Stimulated activated naive CD8-positive, alpha-beta T cell treated with anti-CD3 and anti-CD28 coated beads, Interleukin-15, Interleukin-2, amounts not matched to agents 100 U/mL and 50 U/mL, for 24 hours (primary cell): ENCODE measurements at regions not wholly inside any gene's neighbourhood (a gene's known extent, or its start where the extent isn't known, plus 50 kb on each side); places are given as distances from the start of the nearest gene placed in this dataset.

ENCODE experiments used
- ATAC-seq: fragments of 150-1000 bp; cut with Tn5 transposase; one replicate; pipeline ENCODE4 v1.10.0; 2021
- DNase-seq: peaks from one replicate; pipeline ENCODE4 v3.0.0; 2021

DNA sequence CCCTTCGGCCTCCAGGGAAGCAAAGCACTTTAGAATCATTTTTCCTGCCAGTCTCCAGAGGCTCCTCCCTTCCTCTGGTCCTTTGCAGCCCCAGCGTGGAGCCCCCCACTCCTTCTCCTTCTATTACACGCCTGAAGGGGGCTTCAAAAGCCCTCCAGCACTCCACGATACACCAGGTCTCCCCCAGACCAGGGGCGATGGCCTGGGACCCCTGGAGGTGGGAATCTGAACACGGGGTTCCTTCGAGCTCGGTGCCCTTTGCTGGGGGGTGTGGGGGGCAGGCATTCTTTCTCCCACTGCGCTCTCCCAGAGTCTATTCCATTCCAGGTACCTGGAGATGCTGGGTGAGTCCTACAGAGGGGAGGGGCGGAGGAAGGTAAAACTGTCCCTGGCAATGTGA is 97.6 kb downstream of the HMX1 start:
- DNase-seq: no peak
- ATAC-seq: no peak

DNA sequence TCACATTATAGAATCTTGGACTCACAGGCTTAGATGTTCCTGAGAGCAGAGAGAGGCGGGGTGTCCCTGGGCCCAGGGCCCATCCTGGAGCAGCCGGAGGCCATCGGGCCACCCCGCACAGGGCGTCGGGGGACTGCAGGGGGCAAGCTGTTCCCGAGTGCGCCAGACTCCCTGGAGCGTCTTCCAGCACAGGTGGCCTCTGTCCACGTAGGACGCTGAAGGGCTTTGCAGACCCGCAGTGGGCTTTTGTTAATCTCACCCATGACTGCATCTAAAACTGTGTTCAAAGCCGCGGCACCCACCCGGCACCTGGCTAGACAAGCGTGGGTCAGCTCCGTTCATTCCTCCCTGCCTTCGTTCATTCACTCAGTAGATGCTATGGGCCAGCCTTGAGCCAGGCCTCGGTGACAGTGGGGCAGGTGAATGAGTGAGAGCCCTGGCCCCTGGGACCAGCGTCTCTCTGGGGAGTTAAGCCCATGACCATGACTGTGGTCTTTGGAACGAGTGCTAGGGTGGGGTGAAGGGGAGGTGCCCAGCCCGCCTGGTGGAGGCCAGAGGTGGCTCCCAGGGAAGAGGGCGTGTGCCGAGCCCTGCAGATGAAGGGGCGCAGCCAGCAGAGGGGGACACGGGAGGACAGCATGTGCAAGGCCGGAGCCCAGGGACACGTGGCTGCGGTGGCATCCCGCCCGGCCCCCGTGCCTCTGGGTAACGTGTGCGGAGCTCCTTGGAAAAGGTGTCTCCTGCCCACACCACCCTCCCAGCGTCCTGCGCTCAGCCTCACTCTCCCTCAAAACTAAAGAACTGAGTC is 98.3 kb downstream of the HMX1 start:
- DNase-seq: no peak
- ATAC-seq: no peak

DNA sequence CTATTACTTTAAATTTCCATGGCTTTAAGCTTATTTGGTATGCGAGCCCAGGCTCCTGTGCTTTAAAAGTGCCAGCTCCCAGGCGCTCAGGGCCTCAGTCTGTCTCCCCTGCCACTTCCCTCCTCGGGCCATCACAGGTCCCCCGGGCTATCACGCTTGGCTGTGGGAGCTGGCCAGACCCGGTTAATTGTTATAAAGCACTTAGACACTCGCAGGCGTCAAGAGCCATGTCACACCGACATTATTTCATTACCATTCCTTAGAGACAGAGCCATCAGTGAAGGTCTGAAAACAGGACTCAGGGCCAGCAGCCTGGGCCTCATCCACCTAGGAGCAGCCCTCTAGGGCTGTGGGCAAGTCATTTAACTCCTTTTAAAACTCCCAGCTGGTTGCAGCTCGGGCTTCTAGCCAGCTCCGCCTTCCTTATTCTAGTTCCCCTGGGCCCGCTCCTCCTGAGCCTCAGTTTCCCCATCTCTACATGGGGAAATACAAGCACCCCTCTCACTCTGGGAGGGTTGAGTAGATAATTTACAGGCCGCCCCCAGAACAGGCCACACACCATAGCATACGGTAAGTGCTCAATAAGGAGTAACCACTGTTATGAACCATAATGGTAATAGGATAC is 99.0 kb downstream of the HMX1 start:
- no peak for DNase-seq
- no peak for ATAC-seq

DNA sequence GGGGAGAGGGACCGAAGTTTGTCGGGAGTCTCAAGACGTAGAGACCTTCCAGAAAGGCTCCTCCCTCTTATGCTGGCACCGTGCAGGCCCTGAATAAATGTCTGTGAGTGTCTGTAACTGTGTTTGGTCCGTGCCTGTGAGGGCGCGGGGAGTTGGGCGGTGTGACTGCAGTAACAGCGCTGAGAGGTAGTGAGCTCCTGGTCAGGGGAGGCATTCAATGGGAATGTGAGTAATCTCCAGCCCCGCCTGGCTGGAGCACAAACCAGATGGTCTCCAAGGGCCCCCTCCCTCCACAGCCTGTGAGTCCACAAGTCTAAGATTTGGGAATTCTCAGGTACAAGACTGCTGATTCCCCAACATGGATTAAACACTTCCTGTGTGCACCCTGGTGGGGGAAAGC is 100.0 kb downstream of the HMX1 start:
- ATAC-seq (no peak), DNase-seq (no peak)

DNA sequence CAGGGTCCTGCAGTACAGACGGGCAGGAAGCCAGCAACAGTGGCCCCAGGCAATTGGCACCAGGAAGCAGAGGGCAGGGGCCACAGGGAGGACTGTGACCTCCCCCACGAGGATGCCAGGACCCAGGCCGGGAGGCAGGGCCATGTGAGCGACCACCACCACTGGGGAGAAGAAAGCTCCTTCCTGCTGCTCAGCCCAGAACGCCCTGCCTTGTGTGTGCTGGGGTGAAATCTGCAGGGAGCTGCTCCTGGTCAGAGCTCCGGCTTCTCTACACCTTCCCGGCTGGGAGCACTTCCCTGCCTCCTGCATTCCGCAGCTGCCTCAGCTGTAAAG is 100.4 kb downstream of the HMX1 start:
- ATAC-seq: no peak
- no peak for DNase-seq

DNA sequence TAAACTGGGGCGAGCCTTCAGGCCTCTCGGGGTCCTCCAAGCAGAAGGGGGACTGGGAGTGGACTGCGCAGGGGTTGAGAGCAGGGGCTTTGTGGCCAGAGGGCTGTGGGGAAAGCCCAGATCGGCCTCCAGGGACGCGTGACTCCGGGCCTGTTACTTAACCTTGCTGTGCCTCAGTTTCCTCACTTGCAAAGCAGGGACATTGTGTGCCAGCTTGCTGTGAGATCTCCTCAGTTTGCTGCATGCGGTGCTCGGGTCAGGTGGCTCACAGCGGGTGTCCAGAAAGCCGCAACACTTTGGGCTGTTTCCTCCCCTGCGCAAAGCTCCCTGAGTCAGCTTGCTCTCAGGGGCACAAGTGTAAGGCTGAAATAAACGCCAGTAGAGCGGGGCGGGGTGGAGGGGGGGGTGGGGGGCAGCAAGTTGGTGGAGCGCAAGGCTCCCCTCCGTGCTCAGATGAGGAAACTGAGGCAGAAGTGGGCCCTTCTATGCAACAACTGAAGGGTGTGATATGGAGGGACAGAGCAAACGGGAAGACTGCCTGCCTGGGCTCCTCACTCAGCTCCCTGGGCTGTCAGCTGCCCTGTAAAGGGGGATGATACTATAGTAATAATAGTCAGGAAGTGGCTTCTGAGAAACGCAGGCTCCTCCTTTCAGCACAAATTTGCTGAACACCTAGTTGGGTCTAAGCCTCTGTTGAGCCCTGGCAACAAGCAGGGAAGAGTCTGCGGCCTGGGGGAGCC is 101.0 kb downstream of the HMX1 start:
- ATAC-seq: no peak
- no peak for DNase-seq

DNA sequence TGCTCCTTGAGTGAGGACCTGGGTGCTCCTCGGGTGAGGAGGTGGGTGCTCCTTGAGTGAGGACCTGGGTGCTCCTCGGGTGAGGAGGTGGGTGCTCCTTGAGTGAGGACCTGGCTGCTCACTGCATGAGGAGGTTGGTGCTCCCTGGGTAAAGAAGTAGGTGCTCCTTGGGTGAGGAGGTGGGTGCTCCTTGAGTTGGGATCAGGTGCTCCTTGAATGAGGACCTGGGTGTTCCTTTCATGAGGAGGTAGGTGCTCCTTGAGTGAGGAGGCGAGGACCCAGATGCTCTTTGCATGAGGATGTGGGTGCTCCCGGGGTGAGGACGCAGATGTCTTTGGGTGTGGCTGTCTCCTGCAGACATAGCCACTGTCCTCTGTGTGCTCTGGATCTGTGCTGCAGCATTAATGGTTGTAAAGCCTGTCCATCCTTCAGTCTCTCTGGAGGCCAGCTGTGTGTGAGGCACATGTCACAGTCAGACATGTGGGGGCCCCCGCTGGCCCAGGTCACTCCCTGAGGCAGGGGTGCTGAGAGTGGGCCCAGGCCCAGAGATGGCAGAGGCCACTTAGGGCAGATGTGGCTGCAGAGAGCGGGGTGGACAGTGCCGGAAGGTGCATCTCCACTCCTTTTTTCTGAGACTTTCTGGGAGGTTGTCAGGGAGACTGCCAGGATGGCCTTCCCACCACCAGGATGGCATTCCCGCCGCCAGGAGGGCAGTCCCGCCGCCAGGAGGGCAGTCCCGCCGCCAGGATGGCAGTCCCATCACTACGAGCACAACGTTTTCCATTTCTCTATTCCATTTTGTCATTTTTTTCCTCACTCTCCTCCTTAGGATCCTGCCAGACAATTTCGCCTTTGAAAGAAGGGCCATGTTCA is 101.8 kb downstream of the HMX1 start:
- DNase-seq (no peak), ATAC-seq (no peak)

DNA sequence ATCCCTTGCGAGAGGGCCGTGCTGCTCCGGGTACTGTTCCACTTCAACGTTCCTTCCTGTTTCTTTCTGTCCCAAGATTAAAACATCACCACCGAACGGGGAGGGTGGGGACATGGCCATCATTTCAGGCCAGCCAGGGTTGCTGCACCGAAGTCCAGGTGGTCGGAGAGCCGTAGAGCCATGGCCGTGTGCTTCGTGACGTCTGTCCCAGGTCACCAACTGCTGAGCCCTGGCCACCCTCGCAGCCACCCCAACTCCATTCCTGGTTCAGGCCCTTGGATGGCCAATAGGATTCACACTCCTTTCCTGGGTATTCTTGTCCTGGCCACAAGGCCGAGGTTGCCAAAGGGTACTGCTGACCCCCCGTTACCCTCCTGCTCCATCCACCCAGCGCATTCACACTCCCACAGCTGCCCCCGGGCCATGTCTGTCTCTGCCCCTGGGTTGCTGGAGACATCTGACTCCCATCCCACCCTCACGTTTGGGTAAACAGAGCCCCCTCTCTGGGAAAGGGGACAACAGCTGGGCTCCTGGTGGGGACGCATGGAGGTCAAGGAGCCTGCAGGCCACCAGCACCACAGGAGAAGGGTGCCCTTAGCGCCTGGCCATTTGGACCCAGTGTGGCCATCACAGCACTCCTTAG is 103.2 kb downstream of the HMX1 start:
- ATAC-seq (no peak), DNase-seq (no peak)

DNA sequence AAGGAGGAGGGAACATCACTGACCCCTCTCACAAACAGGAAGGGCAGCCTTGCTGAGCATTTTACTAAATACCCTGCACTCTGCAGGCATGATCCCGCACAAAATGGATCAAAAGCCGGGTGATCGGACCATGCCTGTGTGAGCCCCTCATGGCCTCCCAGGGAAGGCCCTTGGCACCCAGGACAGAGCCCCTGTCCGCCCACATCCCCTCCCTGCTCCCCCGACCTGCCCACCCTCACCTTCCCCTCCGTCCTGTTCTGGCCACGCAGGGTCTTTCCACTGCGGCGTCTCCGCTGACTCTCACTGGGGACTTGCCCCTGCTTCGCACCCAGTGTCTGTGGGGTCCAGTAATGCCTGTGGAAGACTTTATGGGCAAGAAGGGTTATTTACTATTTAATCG is 105.0 kb downstream of the HMX1 start:
- no peak for DNase-seq
- no peak for ATAC-seq

DNA sequence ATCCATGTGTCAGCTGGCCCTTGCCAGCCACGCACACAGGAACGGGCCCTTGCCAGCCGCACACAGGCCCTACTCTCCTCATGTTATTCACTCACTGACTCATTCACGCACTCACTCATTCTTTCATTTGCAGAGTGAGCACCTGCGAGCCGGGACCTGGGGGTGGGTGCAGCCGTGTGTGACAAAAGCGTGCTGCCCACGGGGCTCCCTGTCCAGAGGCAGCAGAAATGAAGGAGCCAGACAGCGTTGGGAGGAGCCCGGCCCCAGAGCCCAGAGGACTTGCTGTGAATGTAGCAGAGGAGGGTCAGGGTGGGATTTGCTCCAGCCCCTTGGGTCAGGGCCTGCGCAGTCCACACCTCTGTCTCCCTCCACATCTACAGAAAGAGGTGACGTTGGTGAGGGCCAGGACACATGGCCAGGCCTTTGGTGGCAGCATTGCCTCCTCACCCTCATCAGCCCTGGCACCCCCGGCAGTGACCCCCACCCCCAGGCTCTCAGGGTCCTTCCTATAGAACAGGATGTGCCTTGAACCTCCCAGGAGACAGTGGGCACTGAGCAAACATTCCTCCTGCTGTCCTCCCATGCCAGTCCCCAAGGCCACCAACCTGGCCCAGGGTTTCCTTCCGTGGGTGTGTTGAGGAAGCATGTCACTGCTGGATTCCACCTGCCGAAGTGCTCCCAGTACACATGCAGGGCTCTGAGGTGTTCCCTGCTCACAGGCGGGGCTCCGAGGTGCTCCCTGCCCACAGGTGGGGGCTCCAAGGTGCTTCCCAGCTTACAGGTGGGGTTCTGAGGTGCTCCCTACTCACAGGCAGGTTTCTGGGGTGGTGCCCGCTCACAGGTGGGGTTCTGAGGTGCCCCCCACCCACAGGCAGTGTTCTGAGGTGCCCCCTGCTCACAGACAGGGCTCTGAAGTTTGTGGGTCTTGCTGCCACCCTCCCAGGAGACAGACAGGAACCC is 105.7 kb downstream of the HMX1 start:
- ATAC-seq (no peak), DNase-seq (no peak)

DNA sequence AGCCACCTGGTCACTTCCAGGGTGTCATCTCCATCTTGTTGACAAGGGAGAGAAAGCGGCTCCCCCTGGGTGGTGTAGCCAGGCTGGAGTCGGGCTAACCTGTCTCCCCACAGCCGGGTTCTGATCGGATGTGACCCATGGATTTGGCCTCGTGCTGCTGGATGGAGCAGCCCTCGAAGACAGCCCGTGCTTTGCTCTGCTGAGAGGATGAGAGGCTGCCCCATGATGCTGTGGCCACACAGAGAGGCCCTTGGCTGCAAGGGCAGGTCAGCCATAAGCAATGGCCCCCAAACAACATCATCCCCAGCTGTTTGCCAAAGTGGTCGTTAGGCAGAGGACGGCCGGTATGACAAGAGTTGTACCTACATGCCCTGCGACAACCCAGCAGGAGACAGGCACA is 106.6 kb downstream of the HMX1 start:
- DNase-seq (no peak), ATAC-seq (no peak)

DNA sequence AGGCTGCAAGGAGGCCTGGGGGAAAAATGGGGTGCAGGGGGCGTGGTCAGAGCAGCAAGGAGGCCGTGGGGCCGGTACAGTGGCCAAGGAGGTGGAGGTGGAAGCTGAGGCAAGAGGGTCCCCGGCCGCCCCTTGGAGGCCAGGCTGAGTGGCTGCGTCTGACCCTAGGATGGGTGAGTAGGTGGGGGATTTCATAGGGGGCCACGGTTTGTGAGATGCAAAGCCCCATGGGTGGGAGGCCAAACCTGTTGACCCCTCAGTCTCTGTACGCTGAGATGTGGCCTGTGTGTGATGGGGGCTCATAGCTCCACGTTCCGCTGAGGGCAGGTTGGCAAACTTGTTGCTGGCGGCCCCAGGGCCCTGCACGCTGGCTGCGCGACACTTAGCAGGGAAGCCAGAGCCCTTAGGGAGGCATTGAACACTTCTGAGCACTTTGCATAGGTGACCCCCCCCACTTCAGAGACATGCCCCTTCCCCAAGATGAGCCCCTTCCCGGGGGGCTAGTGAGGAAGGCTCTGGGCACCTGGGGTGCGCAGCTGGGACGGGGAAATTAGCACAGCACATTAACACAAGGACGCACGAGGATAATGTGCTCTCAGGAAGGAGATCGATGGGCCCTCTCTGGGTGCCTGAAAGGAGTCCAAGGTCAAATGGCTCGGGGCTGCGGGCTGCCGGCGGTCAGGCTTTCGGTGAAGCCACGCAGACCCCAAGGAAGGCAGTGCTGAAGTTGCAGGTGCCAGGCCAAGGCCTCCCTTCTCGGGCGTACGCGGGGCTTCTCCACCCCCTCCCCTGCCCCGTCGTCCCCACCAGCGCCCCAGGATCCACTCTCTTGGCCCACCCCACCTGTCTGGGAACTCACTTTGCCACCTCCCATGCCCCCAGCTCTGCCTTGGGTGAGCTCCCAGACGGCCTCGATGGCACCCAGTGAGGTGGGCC is 107.4 kb downstream of the HMX1 start:
- ATAC-seq (no peak), DNase-seq (no peak)

DNA sequence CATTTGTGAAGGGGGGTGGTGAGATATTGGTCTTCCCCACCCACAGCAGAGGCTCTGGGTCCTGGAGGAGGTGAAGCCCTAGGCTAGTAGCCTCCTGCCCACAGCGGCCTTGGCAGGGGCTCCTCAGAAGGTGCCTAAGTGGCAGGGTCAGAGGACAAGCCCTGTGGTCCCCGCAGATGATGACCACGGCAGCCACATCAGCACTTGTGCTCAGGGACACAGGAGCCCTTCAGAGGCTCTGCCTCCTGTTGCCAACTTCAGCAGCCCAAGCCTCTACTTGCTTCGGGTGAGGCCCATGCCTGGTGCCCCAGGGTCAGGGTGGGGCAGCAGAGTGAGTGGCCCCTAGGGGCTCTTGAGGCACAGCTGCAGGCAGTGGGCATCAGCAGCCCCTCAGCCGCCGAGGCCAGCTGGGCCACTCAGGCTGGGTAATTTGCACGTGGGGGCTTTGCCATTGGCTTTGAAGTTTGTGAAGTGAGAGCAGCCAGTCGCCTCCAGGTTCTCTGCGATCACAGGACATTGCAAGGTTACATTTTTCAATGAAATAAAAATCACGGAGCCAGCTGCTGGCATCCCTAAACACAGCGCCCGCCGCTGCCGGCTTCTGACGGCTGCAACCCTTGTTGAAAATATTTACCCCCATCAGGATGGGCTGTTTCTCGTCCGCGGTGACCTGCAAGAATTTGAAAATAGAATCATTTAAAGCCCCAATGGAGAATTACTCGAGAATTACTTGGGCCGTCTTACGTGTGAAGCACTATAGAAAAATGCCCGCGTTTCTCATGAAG is 108.5 kb downstream of the HMX1 start:
- no peak for ATAC-seq
- no peak for DNase-seq

DNA sequence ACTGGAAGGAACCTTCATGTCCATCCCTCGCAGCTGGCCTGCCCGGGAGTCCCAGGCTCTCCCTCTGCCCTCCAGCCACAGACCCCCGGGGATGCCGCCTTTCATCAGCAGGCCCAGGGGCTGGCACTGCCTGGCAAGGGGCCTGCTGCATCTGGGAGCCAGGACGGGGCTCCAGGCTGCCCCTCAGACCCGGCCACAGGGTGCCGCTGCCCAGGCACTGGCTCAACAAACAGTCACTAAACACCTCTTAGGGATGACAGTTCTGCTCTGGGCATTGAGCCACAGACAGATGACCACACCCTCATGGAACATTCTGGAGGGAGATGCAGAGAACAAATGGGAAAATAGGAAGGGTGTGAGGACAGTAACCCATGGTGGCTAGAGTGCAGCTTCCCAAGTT is 109.3 kb downstream of the HMX1 start:
- DNase-seq: no peak
- ATAC-seq: no peak

DNA sequence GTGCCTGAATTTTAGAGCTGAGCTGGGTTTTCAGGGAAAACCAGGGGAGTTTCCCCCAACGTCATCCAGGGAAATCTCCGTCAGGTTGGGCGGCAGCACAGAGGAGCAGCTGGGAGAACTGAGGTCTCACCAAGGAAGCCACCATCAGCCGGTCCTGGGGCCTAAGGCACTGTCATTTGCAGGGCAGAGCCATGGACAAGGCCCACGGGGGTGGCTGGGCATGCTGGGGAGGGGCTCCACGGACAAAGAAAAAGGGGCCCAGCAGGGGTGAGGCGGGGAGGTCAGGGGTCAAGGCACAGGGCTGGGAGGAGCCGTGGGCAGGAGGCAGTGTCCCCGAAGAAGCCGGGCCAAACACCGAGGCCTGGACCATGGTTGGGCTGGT is 109.8 kb downstream of the HMX1 start:
- no peak for ATAC-seq
- DNase-seq: no peak

DNA sequence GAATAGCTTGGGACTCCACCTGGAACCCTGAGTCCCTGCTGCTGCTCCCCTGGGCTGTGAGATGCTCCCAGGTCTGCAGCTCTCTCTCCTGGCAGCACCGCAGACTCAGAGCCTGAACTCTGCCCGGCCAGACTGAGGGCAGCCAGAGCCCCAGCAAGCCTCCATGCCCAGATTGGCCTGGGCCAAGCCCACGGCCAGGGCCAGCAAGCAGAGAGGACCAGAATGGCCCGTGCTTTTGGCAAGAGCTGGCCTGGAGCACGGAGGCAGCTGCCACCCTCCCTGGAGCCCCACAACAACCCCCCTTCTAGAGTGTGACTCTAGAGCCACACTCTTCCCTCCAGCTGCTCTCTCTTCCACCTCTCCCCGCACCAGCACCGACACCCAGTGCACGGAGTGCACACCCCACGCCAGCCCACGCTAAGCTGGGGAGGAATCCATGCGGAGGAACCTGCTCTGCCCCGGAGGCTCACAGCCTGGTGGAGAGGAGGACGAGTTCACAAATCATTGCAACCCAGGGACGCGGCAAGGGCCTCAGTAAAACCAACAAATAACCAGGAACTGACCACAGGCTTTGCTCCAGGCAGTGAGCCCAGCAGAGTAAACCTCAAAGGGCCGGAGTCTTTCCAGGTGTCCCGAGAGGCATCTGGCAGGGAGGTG is 110.3 kb downstream of the HMX1 start:
- ATAC-seq (no peak), DNase-seq (no peak)

DNA sequence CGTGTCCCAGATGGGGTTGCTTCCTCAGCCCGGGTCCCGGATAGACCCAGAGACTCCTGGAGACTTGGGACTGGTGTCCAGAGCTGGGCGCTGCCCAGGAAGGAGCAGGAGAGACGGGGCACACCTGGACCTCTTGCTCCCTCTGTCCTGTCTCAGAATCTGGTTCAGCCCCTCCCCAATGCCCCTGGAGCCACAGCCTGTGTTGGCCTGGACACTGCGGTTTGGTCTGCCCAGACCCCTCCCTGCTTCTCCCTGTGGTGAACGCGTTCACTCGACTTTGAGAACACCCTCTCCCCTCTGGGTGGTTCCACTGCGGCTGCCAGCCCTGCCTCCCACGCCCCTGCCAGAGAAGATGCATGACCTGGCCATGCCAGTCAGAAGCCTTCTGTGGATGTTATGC is 111.1 kb downstream of the HMX1 start:
- no peak for ATAC-seq
- DNase-seq: no peak

DNA sequence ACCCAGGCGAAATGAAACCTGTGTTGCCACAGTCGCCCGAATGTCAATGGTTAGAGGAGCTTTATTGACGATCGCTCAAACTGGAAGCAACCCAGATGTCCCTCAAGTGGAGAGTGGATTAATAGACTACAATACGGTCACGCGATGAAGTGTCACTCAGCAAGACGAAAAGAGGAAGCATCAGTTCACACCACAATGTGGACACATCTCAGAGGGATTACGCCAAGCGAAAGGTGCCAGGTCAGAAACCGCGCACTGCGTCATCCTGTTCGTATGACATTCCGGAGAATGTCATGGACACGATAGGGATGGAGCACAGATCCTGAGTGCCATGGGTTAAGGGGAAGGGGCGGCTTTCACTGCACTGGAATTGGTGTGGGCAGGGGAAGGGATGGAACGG is 111.7 kb downstream of the HMX1 start:
- DNase-seq (no peak), ATAC-seq (no peak)
